NAMALWA (cell line): ENCODE measurements at regions not wholly inside any gene's neighbourhood (a gene's known extent, or its start where the extent isn't known, plus 50 kb on each side); places are given as distances from the start of the nearest gene placed in this dataset.
"Not testable (repeated sequence)": the region's sequence is repeated elsewhere in the genome, so short reads cannot be mapped to it uniquely, and the experiment has no call there.

ENCODE experiments used
- DNase-seq: peaks from one replicate; pipeline ENCODE4 v3.0.0-alpha.2; 2015; ENCODE audit warnings: low spot score

GRCh38 chr10:71912431-71912830 is 51.8 kb upstream of the CHST3 start:
- DNase-seq, result no peak

- DNase-seq, result no peak
Observed at GRCh38 chr10:71911296-71911953, 52.8 kb upstream of the CHST3 start.

- DNase-seq, result peak; percentile 27
Observed at GRCh38 chr10:71909399-71910083, 54.7 kb upstream of the CHST3 start.

- DNase-seq, result no peak
Observed at GRCh38 chr10:71908998-71909397, 55.2 kb upstream of the CHST3 start.

GRCh38 chr10:71905164-71905563 is 54.1 kb upstream of the PSAP start:
- no peak for DNase-seq

- not testable (repeated sequence) for DNase-seq
Observed at GRCh38 chr10:71903636-71904250, 52.7 kb upstream of the PSAP start.

- no peak for DNase-seq
Observed at GRCh38 chr10:71902351-71902750, 51.3 kb upstream of the PSAP start.
